SK-N-SH treated with all-trans-retinoic acid at 6 μM for 48 hours (cell line): ENCODE measurements at regions not wholly inside any gene's neighbourhood (a gene's known extent, or its start where the extent isn't known, plus 50 kb on each side); places are given as distances from the start of the nearest gene placed in this dataset.

Experiments used
- ATAC-seq: fragments of 200-7000 bp; cut with Tn5 transposase; 3 replicates; pipeline ENCODE4 v1.9.1; 2020; ENCODE audit warnings: mild to moderate bottlenecking, moderate library complexity
- ARNTL ChIP-seq: fragments of 450-650 bp; formaldehyde crosslinking; IDR thresholded peaks from 2 replicates; pipeline ENCODE4 v1.5.0; 2020; ENCODE audit warnings: low read depth, mild to moderate bottlenecking, moderate library complexity, borderline replicate concordance
- CREB5 ChIP-seq: fragments of 250-450 bp; sonication (Bioruptor Pico); IDR thresholded peaks from 2 replicates; pipeline ENCODE4 v1.5.1; 2020; ENCODE audit warnings: low read depth, mild to moderate bottlenecking, moderate library complexity
- CSDC2 ChIP-seq: fragments of 250-450 bp; sonication (Bioruptor Pico); IDR thresholded peaks from 2 replicates; pipeline ENCODE4 v1.5.0; 2020; ENCODE audit warnings: mild to moderate bottlenecking, moderate library complexity
- CSRNP3 ChIP-seq: fragments of 250-450 bp; sonication (Bioruptor Pico); IDR thresholded peaks from 2 replicates; pipeline ENCODE4 v1.5.1; 2021; ENCODE audit warnings: mild to moderate bottlenecking, moderate library complexity
- GLIS3 ChIP-seq: fragments of 250-450 bp; sonication (Bioruptor Pico); IDR thresholded peaks from 2 replicates; pipeline ENCODE4 v1.5.0; 2020; ENCODE audit warnings: mild to moderate bottlenecking, moderate library complexity
- POU6F1 ChIP-seq: fragments of 250-450 bp; sonication (Bioruptor Pico); IDR thresholded peaks from 2 replicates; pipeline ENCODE4 v1.8.0; 2021; ENCODE audit warnings: low read depth, mild to moderate bottlenecking, moderate library complexity, borderline replicate concordance
- PPARA ChIP-seq: fragments of 250-450 bp; sonication (Bioruptor Pico); IDR thresholded peaks from 2 replicates; pipeline ENCODE4 v1.5.0; 2020; ENCODE audit warnings: mild to moderate bottlenecking, borderline replicate concordance
- RARB ChIP-seq: fragments of 250-450 bp; sonication (Bioruptor Pico); IDR thresholded peaks from 2 replicates; pipeline ENCODE4 v1.8.0; 2021; ENCODE audit warnings: mild to moderate bottlenecking, moderate library complexity
- TCF4 ChIP-seq: fragments of 250-450 bp; sonication (Bioruptor Pico); IDR thresholded peaks from 2 replicates; pipeline ENCODE4 v1.8.0; 2021; ENCODE audit warnings: mild to moderate bottlenecking, moderate library complexity, borderline replicate concordance
- ZC3H10 ChIP-seq: fragments of 250-450 bp; sonication (Bioruptor Pico); IDR thresholded peaks from 2 replicates; pipeline ENCODE4 v1.5.1; 2021; ENCODE audit warnings: mild to moderate bottlenecking, moderate library complexity
- ZFP3 ChIP-seq: fragments of 250-450 bp; sonication (Bioruptor Pico); IDR thresholded peaks from 2 replicates; pipeline ENCODE4 v1.5.0; 2020; ENCODE audit warnings: mild to moderate bottlenecking, moderate library complexity
- ZNF565 ChIP-seq: fragments of 450-650 bp; formaldehyde crosslinking; conservative IDR thresholded peaks from 2 replicates; pipeline ENCODE4 v1.5.0; 2020; ENCODE audit warnings: low read depth, mild to moderate bottlenecking, moderate library complexity
- ZNF70 ChIP-seq: fragments of 450-650 bp; formaldehyde crosslinking; IDR thresholded peaks from 2 replicates; pipeline ENCODE4 v1.5.0; 2020; ENCODE audit warnings: mild to moderate bottlenecking, moderate library complexity
- ZNF8 ChIP-seq: fragments of 450-650 bp; formaldehyde crosslinking; IDR thresholded peaks from 2 replicates; pipeline ENCODE4 v1.5.0; 2020; ENCODE audit warnings: mild to moderate bottlenecking, moderate library complexity

GRCh38 chr12:13273097-13273496 lies 76.6 kb downstream of the EMP1 start:
- ATAC-seq, result no peak
- TF ChIP-seq RARB (CRISPR knock-in tag) (no peak), CREB5 (no peak), PPARA (CRISPR knock-in tag) (no peak), ZNF565 (no peak), ARNTL (CRISPR knock-in tag) (no peak), GLIS3 (CRISPR knock-in tag) (no peak), TCF4 (CRISPR knock-in tag) (no peak), ZNF70 (CRISPR knock-in tag) (no peak), CSRNP3 (CRISPR knock-in tag) (no peak), ZNF8 (CRISPR knock-in tag) (no peak), CSDC2 (CRISPR knock-in tag) (no peak), ZC3H10 (no peak), POU6F1 (CRISPR knock-in tag) (no peak)
- TF ChIP-seq, all 23 proteins: peak for 0

GRCh38 chr12:13270817-13271216 lies 74.3 kb downstream of the EMP1 start:
- no peak for ATAC-seq
- TF ChIP-seq CSRNP3 (CRISPR knock-in tag) (no peak), CSDC2 (CRISPR knock-in tag) (no peak), ARNTL (CRISPR knock-in tag) (no peak), ZFP3 (CRISPR knock-in tag) (no peak), ZNF70 (CRISPR knock-in tag) (no peak)
